OCI-LY3 (cell line): ENCODE measurements at regions not wholly inside any gene's neighbourhood (a gene's known extent, or its start where the extent isn't known, plus 50 kb on each side); places are given as distances from the start of the nearest gene placed in this dataset.

Experiments used
- CTCF ChIP-seq: fragments of 200-600, 300-600 bp; sonication (generic); IDR thresholded peaks from 2 replicates; pipeline ENCODE4 v1.5.1; 2014; ENCODE audit warnings: antibody characterized with exemption, low read length, low read depth
- EZH2phosphoT487 ChIP-seq: fragments of 200-600 bp; shearing (Covaris generic); IDR thresholded peaks from 2 replicates; pipeline ENCODE4 v1.6.1; 2018; ENCODE audit warnings: antibody characterized with exemption, mixed run types, low read depth

DNA sequence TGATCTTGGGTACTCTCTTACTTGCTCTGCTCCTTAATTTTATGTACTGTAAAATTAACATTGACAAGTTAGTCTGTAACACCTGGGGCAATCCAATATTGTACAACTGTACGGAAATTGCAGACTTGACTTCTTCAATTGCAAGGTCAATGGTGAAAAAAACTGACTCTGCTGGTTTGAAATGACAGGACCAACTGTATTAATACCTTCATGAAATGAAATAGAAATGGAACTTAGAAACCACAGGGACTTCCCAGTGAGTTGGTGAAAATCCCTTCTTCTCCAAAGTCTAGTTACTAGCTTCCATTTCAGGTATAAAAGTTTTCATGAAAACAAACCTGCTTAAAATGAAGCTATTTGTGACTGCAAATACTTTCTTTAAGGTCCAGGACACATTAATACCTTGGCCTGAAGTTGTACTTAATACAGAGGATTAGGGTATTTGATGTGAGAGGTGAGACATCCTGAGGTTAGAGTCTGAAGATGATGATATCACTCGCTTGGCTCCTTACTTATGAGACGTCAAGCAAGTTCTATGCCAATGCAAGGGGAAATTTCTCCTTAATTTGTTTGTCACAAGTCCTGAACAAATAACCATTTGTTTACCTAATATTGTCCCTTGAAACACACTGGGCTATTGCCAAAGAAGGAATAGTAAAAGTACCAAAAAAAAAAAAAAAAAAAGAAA, 226.2 kb upstream of the TP63 start:
- TF ChIP-seq CTCF: no peak
- no peak for TF ChIP-seq EZH2phosphoT487
